ENCODE measurements at regions not wholly inside any gene's neighbourhood (a gene's known extent, or its start where the extent isn't known, plus 50 kb on each side); places are given as distances from the start of the nearest gene placed in this dataset.

DNA sequence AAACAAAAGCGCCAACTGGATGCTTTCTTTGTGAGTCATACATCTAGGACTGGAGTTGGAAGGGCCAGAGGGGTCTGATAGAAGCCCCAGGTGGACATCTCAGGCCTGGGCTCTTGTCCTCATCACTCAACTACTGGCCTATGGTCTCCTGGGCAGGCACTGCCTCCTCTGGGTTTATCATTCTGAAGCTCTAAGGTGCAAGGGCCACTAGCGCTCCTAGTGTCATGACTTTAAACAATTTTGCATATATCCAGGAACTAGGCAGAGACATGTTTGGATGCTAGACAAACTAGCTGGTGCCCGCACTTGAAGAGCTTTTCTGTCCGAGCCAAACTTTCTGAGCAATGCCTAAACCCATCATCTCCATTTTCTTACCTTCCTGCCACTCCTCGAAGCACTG is 72.3 kb downstream of the CD164 start:
- TF ChIP-seq, protein P1, sequence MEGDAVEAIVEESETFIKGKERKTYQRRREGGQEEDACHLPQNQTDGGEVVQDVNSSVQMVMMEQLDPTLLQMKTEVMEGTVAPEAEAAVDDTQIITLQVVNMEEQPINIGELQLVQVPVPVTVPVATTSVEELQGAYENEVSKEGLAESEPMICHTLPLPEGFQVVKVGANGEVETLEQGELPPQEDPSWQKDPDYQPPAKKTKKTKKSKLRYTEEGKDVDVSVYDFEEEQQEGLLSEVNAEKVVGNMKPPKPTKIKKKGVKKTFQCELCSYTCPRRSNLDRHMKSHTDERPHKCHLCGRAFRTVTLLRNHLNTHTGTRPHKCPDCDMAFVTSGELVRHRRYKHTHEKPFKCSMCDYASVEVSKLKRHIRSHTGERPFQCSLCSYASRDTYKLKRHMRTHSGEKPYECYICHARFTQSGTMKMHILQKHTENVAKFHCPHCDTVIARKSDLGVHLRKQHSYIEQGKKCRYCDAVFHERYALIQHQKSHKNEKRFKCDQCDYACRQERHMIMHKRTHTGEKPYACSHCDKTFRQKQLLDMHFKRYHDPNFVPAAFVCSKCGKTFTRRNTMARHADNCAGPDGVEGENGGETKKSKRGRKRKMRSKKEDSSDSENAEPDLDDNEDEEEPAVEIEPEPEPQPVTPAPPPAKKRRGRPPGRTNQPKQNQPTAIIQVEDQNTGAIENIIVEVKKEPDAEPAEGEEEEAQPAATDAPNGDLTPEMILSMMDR (IDR thresholded peaks at IDR 0.05) = no peak
- TF ChIP-seq POLR2A (IDR thresholded peaks at IDR 0.05) = no peak
- H3K27me3 ChIP-seq = no peaks in the 10 kb centered on the region
- DNase-seq (no peak), ATAC-seq (no peak)
- no peak overlapping the region for H3K27ac ChIP-seq
- H3K9me3 ChIP-seq = no peaks in the 10 kb centered on the region
- H3K4me3 ChIP-seq = no peak overlapping the region
- H3K4me1 ChIP-seq = peaks cover 0 to 13% (median 0%) of the 10 kb centered on the region in 12 donors
- no peaks in the 10 kb centered on the region for H3K36me3 ChIP-seq
- intact Hi-C loops (cut with DNase I) = loop anchor here in 1 of 10 donors (5.0 kb wide), 1 partner anchor 72 kb away; the partner anchor contains the start of gene CD164
- 77 to 96% (median 94%) methylated on average over 5 of the region's 5 CpGs for WGBS, 4 donors

- H3K4me1 ChIP-seq = peaks cover 0 to 22% (median 5%) of the 10 kb centered on the region in 12 donors
- H3K27me3 ChIP-seq = no peaks in the 10 kb centered on the region
- peak; percentile 77 to 94 (median 88) for ATAC-seq
- intact Hi-C loops (cut with DNase I) = no loop called here
- no peaks in the 10 kb centered on the region for H3K36me3 ChIP-seq
- no peak for TF ChIP-seq POLR2A (IDR thresholded peaks at IDR 0.05)
- TF ChIP-seq, protein P1 (IDR thresholded peaks at IDR 0.05) = no peak
- WGBS, 4 donors = 49 to 60% (median 54%) methylated on average over 5 of the region's 5 CpGs
- H3K4me3 ChIP-seq = no peak overlapping the region
- DNase-seq = peak in 3 of 5 donors; percentile 35 to 70 (median 45)
- H3K9me3 ChIP-seq = no peaks in the 10 kb centered on the region
- H3K27ac ChIP-seq = peak overlapping the region in 9 of 12 donors; percentile 5 to 64 (median 13)
These were observed 74.2 kb downstream of the CD164 start for GRCh38 chr6:109308018-109308492.

GRCh38 chr6:109306733-109307132 is 75.5 kb downstream of the CD164 start:
- intact Hi-C loops (cut with DNase I) = no loop called here
- no peak overlapping the region for H3K27ac ChIP-seq
- TF ChIP-seq, protein P1 (IDR thresholded peaks at IDR 0.05) = no peak
- TF ChIP-seq POLR2A (IDR thresholded peaks at IDR 0.05) = no peak
- H3K4me3 ChIP-seq = no peak overlapping the region
- H3K9me3 ChIP-seq = no peaks in the 10 kb centered on the region
- 73 to 97% (median 94%) methylated on average over 2 of the region's 2 CpGs for WGBS, 4 donors
- no peak for ATAC-seq
- H3K36me3 ChIP-seq = no peaks in the 10 kb centered on the region
- no peaks in the 10 kb centered on the region for H3K27me3 ChIP-seq
- no peak for DNase-seq
- H3K4me1 ChIP-seq = peaks cover 0 to 24% (median 5%) of the 10 kb centered on the region in 12 donors

DNA sequence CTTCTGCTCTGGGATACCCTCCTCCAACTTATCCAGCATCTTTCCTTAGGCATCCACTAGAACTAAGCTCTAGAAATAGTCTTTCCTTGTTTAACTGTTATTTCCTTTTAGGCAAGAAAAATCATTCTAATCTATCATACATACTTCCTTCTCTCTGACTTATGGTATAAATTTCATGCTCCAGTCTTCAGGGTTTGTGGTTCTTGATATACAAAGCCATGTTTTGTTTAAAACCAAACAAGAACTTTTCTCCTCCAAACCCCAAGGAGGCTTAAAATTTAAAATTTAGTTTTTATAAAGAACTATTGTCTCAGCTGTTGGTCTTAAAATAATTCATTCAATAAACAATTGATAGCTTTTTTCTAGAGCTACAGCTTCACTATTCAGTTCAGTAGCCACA is 77.2 kb downstream of the CD164 start:
- ATAC-seq = no peak

More for the DNA sequence above, 77.2 kb downstream of the CD164 start:
- no peaks in the 10 kb centered on the region for H3K9me3 ChIP-seq
- no peaks in the 10 kb centered on the region for H3K36me3 ChIP-seq
- peak overlapping the region in 1 of 12 donors; percentile 38 for H3K27ac ChIP-seq
- intact Hi-C loops (cut with DNase I) = no loop called here
- peaks cover 0 to 38% (median 12%) of the 10 kb centered on the region in 12 donors for H3K4me1 ChIP-seq
- H3K27me3 ChIP-seq = no peaks in the 10 kb centered on the region
- TF ChIP-seq POLR2A (IDR thresholded peaks at IDR 0.05) = no peak
- TF ChIP-seq, protein P1 (IDR thresholded peaks at IDR 0.05) = no peak
- no peak overlapping the region for H3K4me3 ChIP-seq
- no peak for DNase-seq

All from heart left ventricle (tissue), 16 donors.